Astrocyte (in vitro differentiated cells and primary cell): ENCODE measurements at regions not wholly inside any gene's neighbourhood (a gene's known extent, or its start where the extent isn't known, plus 50 kb on each side); places are given as distances from the start of the nearest gene placed in this dataset.

Source experiments
- DNase-seq: peaks from one replicate; pipeline ENCODE4 v3.0.0-alpha.2; 2010; ENCODE audit warnings: low read depth
- FAIRE-seq: peaks from 2 replicates; lab custom pipeline; 2011; peaks lifted over from hg19 to GRCh38; lab: Jason Lieb, UNC
- H2AFZ ChIP-seq: 2 replicates; pipeline ENCODE4 v1.6.0; 2012; ENCODE audit warnings: low read depth, low read length, inconsistent platforms
- H3K27ac ChIP-seq: 2 replicates; pipeline ENCODE4 v1.5.1; 2011; ENCODE audit warnings: low read depth, low read length, inconsistent platforms
- H3K27me3 ChIP-seq: 2 replicates; pipeline ENCODE4 v1.6.0; 2011; ENCODE audit warnings: low read length, inconsistent platforms; ENCODE audit not compliant: insufficient read depth
- H3K36me3 ChIP-seq: 2 replicates; pipeline ENCODE4 v1.5.1; 2011; ENCODE audit warnings: low read length, inconsistent platforms; ENCODE audit not compliant: insufficient read depth
- H3K4me1 ChIP-seq: 2 replicates; pipeline ENCODE4 v1.5.1; 2011; ENCODE audit warnings: low read length, inconsistent platforms; ENCODE audit not compliant: insufficient read depth
- H3K4me2 ChIP-seq: 2 replicates; pipeline ENCODE4 v1.6.0; 2012; ENCODE audit warnings: low read length, inconsistent platforms
- H3K4me3 ChIP-seq: 2 replicates; pipeline ENCODE4 v1.5.1; 2011; ENCODE audit warnings: low read depth, mild to moderate bottlenecking, low read length, inconsistent platforms; ENCODE audit not compliant: insufficient read depth
- H3K79me2 ChIP-seq: 2 replicates; pipeline ENCODE4 v1.6.0; 2012; ENCODE audit warnings: mild to moderate bottlenecking, low read length, inconsistent platforms; ENCODE audit not compliant: insufficient read depth
- H3K9ac ChIP-seq: 2 replicates; pipeline ENCODE4 v1.6.0; 2012; ENCODE audit warnings: mild to moderate bottlenecking, low read length, inconsistent platforms
- H3K9me3 ChIP-seq: 2 replicates; pipeline ENCODE4 v1.5.1; 2012; ENCODE audit warnings: low read depth, mild to moderate bottlenecking, low read length, inconsistent platforms; ENCODE audit not compliant: insufficient read depth
- H4K20me1 ChIP-seq: 2 replicates; pipeline ENCODE4 v1.6.0; 2012; ENCODE audit warnings: low read length, inconsistent platforms; ENCODE audit not compliant: insufficient read depth
- H3K27ac Mint-ChIP-seq: one replicate; pipeline ENCODE4 v1.8.0; 2021; ENCODE audit warnings: mild to moderate bottlenecking, mixed read lengths; ENCODE audit not compliant: unreplicated experiment
- H3K27me3 Mint-ChIP-seq: one replicate; pipeline ENCODE4 v1.8.0; 2021; ENCODE audit warnings: low read depth, mixed read lengths; ENCODE audit not compliant: unreplicated experiment
- H3K36me3 Mint-ChIP-seq: one replicate; pipeline ENCODE4 v1.8.0; 2021; ENCODE audit warnings: low read depth, mixed read lengths; ENCODE audit not compliant: unreplicated experiment
- H3K4me1 Mint-ChIP-seq: one replicate; pipeline ENCODE4 v1.8.0; 2021; ENCODE audit warnings: low read depth, mixed read lengths; ENCODE audit not compliant: unreplicated experiment
- H3K4me3 Mint-ChIP-seq: one replicate; pipeline ENCODE4 v1.8.0; 2021; ENCODE audit warnings: mild to moderate bottlenecking, moderate library complexity, mixed read lengths; ENCODE audit not compliant: unreplicated experiment
- H3K9me3 Mint-ChIP-seq: one replicate; pipeline ENCODE4 v1.8.0; 2021; ENCODE audit warnings: mild to moderate bottlenecking, mixed read lengths; ENCODE audit not compliant: unreplicated experiment
- CTCF ChIP-seq: IDR thresholded peaks from 2 replicates; pipeline ENCODE4 v1.5.1; 2011; ENCODE audit warnings: low read depth, mild to moderate bottlenecking, inconsistent platforms, low read length, moderate library complexity; ENCODE audit not compliant: insufficient read depth
- EZH2 ChIP-seq: IDR thresholded peaks from 2 replicates; pipeline ENCODE4 v1.6.1; 2012; ENCODE audit warnings: mild to moderate bottlenecking, low read length, inconsistent platforms; ENCODE audit not compliant: insufficient read depth

GRCh38 chr18:51753365-51754057, 556.0 kb upstream of the MEX3C start:
- Histone ChIP-seq H3K4me2 (no peak overlapping the region), H3K4me1 (no peaks in the 10 kb centered on the region), H3K9ac (no peak overlapping the region), H3K36me3 (no peaks in the 10 kb centered on the region), H3K4me3 (no peak overlapping the region), H2AFZ (no peak overlapping the region), H3K9me3 (no peaks in the 10 kb centered on the region), H4K20me1 (no peaks in the 10 kb centered on the region), H3K27ac (no peak overlapping the region), H3K27me3 (no peaks in the 10 kb centered on the region), H3K79me2 (no peaks in the 10 kb centered on the region)
- H3K27me3 Mint-ChIP-seq = peaks cover 3% of the 10 kb centered on the region
- TF ChIP-seq EZH2 = no peak
- no peak for TF ChIP-seq CTCF
- peaks cover 11% of the 10 kb centered on the region for H3K4me1 Mint-ChIP-seq
- H3K27ac Mint-ChIP-seq = no peak overlapping the region
- FAIRE-seq = no peak
- H3K9me3 Mint-ChIP-seq = no peaks in the 10 kb centered on the region
- no peak for DNase-seq
- no peak overlapping the region for H3K4me3 Mint-ChIP-seq
- no peaks in the 10 kb centered on the region for H3K36me3 Mint-ChIP-seq

- no peak for DNase-seq
- Mint-ChIP-seq H3K4me1 (peaks cover 11% of the 10 kb centered on the region), H3K36me3 (no peaks in the 10 kb centered on the region), H3K27ac (no peak overlapping the region), H3K9me3 (no peaks in the 10 kb centered on the region), H3K27me3 (peaks cover 3% of the 10 kb centered on the region), H3K4me3 (no peak overlapping the region)
- no peaks in the 10 kb centered on the region for H3K36me3 ChIP-seq
- H4K20me1 ChIP-seq = no peaks in the 10 kb centered on the region
- no peak overlapping the region for H3K27ac ChIP-seq
- H3K27me3 ChIP-seq = no peaks in the 10 kb centered on the region
- no peaks in the 10 kb centered on the region for H3K4me1 ChIP-seq
- no peak overlapping the region for H3K9ac ChIP-seq
- no peak for TF ChIP-seq CTCF
- TF ChIP-seq EZH2 = no peak
- no peak overlapping the region for H3K4me3 ChIP-seq
- H3K4me2 ChIP-seq = no peak overlapping the region
- FAIRE-seq = no peak
- H3K79me2 ChIP-seq = no peaks in the 10 kb centered on the region
- no peak overlapping the region for H2AFZ ChIP-seq
- no peaks in the 10 kb centered on the region for H3K9me3 ChIP-seq
These were observed 557.1 kb upstream of the MEX3C start for GRCh38 chr18:51754566-51754965.

DNA sequence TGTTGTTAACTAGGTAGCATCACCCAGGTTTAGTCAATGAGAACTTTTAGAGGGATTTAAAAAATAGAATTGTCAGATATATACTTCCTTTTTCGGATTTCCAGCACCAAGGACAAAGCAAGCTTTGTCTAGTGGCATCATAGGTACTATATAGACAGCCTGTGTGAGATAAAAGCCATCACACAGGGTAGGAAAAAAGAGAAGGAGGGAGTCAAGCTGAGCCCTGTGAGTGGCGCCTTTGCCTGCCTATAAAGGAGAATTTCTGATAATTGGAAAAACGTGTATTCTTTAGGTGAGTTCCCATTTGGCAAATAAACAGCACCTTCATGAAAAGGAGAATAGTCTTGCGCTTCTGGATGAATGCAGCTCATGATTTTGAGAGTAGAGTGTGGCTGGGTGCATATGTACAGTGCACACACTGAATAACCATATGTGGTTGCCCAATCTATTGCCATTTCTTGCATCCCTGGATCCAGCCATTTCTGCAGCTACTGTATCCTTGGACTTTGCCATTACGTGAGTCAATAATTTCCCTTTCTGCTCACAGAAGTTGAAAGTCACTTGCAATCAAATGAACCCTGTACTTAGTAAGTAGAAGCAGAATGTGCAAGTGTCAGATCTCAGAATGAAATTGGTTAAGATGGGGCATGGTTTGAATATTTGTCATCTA, 559.9 kb upstream of the MEX3C start:
- Mint-ChIP-seq H3K27ac (no peak overlapping the region), H3K36me3 (no peaks in the 10 kb centered on the region), H3K9me3 (no peaks in the 10 kb centered on the region), H3K4me1 (peaks cover 3% of the 10 kb centered on the region), H3K27me3 (peaks cover 3% of the 10 kb centered on the region), H3K4me3 (no peak overlapping the region)
- Histone ChIP-seq H3K27ac (no peak overlapping the region), H3K79me2 (no peaks in the 10 kb centered on the region), H3K27me3 (no peaks in the 10 kb centered on the region), H3K4me3 (no peak overlapping the region), H3K9me3 (no peaks in the 10 kb centered on the region), H2AFZ (no peak overlapping the region), H3K9ac (no peak overlapping the region), H3K4me1 (no peaks in the 10 kb centered on the region), H3K4me2 (no peak overlapping the region), H4K20me1 (no peaks in the 10 kb centered on the region), H3K36me3 (no peaks in the 10 kb centered on the region)
- DNase-seq (no peak), FAIRE-seq (no peak)
- TF ChIP-seq CTCF = no peak
- TF ChIP-seq EZH2 = no peak
